HT1080 (cell line): ENCODE measurements at regions not wholly inside any gene's neighbourhood (a gene's known extent, or its start where the extent isn't known, plus 50 kb on each side); places are given as distances from the start of the nearest gene placed in this dataset.

Source experiments
- DNase-seq: peaks from one replicate; pipeline ENCODE4 v3.0.0-alpha.2; 2015; ENCODE audit warnings: low read depth

DNA sequence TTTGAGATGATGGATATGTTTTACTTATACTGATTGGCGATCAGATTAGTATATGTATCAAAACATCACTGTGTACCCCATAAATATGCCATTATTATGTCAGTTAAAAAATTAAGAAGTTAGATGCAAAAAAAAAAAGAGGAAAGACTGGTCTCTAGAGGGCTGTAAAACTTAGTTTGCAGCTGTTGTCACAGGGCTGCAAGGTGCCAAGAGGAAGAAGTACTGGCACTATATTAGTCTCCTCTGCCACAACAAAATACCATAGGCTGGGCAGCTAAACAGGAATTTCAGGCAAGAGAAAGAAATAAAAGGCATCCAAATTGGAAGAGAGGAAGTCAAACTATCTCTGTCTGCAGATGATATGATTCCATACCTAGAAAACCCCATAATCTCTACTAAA, 177.8 kb upstream of the PLPP4 start:
- DNase-seq, result no peak

DNA sequence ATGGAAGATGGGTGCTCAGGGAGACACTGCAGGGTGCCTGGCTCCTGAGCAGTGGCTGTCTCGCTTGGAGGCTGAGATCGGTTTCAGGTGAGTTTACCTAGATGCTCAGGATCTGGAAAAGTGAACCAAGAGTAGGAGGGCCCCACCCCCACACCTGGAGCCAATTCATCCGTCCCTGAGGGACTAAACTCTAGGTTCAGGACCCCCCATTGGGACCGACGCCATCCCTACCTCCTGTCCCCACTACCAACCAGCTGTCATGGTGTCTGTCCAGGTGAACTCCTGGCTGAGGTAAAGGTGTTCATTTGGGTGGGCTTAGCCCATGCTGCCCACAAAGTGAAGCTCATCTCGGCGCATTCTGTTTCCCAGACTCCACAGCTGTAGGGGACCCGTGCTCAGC, 174.6 kb upstream of the PLPP4 start:
- DNase-seq, result no peak

DNA sequence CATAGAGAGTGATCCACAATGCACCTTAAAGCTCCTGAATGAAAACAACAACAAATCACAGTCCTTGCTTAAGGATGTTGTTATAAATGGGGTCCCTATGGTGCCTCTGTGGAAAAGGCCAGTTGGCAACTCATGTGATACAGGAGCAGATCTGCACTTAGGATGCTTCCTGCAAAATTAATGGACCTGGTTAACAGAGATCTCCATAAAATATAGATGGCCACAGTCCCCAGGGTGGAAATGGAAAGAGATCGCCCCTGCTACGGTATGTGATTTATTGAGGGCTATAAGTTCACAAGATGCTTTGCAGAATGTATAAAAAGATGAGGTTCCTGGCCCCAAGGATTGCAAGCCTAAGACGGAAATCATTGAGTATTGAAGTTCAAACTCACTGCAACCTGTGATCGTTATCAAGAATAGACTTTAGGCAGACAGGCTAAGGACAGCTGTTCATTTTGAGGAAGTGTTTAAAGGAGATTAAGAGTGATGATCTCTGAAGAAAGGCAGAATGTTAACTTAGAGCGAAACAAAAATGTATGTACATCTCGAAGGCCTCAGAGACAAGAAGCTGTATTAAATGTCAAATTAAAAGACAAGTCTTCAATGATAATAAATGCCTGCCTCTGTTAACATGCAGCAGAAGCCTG, 174.1 kb upstream of the PLPP4 start:
- DNase-seq, result no peak

DNA sequence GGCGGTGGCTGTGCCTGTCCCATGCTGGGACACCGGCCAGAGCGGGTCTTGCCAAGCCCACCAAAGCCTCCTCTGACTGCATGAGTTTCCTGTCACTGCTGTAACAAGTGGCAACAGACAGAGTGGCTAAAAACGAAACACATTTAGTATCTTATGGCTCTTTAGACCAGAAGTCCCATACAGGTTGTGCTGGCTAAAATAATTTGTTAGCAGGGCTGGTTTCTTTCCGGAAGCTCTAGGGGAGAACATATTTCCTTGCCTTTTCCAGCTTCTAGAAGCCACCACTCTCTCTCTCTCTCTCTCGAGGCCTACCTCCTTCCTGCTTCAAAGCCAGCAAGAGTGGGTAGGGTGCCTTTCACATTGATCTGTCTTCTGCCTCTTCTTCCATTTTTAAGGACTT, 171.6 kb upstream of the PLPP4 start:
- no peak for DNase-seq

DNA sequence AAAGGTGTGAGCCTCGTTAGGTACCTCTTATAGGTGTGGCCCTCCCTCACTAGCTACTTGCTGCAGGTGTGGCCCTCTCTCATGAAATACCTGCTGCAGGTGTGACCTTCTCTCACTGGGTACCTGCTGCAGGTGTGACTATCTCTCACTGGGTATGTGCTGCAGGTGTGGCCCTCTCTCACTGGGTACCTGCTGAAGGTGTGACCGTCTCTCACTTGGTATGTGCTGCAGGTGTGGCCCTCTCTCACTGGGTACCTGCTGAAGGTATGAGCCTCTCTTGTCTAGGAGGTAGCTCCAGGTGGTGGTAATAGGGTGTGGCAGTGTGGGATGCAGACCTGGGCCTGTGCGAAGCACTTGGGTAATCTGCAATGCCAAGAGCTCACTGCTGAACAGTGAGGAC, 170.7 kb upstream of the PLPP4 start:
- DNase-seq, result no peak

DNA sequence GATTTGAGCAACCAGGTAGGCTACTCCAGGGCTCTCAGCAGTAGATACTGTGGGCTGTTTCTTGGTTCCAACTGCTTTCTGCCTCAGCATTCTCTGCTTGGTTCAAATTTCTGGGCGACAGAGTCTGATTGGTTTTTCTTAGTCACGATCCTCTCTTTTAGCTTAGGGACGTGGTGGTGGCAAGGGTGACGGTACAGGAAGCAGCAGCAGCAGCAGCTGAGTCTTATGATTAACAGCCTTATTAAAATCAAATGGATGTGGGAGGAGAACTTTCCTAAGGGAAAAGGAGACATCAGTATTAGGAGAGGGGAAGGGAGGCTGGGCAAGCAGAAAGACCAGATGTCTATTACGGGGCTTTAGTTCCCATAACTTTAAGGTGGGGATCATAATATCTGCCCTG, 156.5 kb upstream of the PLPP4 start:
- peak; percentile 58 for DNase-seq

DNA sequence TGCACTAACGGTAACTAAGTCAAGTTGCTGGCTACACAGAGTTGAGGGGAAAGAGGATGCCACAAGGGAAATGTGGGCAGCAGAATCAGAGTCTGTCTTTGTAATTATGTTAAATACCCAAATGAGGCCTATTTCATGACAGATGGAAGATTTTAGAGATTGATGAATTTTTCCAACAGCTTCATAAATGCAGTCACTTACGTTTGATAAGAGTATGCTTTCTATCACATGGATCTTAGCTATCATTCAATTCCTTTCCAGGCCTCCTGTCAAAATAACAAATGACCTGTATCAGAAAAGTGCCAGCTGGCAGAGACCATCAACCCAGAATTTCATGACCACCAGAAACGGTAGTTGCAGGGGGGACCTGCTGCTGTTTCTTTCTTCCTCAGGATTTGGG, 148.4 kb upstream of the PLPP4 start:
- no peak for DNase-seq

DNA sequence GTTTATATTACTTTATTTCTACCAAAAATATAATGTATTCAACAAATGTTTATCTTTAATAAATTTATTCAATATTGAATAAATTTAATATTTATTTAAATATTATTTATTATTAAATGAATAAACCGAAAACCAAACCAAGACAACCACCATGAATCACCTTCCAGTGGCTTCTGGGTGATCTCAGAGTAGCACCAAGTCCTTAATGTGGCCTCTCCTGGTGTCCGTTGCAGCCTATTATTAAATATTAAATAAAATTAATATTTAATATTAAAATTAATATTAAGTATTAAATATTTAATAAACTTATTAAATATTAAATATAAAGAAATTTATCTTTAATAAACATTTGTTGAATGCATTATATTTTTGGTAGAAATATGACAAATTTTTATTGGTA, 143.3 kb upstream of the PLPP4 start:
- DNase-seq, result no peak

DNA sequence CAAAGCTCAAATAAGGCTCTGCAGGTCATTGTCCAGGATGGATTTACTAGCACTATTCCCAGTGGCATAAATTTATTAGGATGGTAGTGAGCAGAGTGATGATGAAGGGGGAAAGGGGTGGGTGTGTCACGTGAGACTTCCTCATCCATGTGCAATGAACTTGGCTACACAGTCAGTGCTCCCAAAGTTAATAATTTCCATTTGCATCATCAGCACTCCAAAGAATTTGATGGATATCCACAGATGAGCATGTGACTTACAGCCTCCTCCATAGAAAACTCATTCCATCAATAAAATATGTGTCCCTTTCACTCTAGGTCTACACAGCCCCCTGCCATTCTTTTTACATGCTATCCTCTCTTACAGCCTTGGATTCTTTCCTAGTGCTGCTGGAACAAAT, 142.6 kb upstream of the PLPP4 start:
- no peak for DNase-seq

DNA sequence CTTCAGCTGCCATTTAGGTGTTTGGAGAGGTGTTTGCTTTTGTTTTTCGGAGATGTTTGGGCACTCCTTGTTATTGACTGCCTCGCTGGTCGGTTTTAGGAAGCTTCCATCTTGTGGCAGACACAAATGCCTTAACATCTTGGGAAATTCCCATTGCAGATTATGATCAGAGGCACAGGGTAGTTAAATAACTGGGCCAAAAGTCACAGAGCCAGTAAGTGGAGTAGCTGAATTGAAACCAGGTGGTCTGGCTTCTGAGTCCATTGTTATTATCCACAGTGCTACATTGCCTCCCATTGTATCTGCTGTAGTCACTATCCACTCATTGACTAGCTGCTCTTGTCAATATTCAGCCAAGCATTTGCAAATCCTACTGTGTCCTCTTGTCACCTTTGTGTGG, 138.2 kb upstream of the PLPP4 start:
- DNase-seq, result no peak

DNA sequence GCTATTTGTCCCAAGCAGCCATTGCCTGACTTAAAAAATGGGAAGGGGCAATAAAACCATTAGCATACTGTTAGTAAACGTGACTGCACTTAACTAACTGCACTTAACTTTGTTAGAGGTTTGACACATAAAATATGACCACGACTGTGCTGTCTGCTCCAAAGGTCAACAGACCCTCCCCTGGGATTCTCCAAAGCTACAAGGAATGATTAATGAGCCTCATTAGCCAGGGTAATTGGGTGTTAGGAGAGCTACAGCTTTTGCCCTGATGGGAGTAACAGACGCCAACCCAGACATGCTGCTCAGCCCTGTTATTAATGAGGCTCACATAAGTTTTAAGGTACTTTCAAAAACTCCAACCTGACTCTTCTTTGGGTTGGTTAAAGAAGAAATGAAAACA, 129.4 kb upstream of the PLPP4 start:
- DNase-seq, result no peak

DNA sequence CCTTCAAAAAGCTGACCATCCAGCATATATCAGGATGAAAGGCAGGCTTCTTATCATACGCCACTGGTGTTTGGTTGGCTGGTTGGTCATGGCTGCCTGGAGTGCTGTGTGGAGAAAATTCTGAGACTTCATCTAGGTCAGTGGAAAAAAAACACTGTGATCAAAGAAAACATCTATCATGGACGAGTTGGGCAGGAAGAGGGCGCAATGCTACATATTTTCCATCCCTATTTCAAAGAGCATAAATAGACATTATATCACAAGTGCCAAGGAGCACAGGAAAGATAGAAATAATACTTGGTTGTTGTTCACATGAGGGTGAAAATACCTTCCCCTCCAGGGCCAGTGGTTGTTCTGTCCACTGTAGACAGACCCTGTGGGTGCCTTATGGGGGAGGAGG, 128.4 kb upstream of the PLPP4 start:
- DNase-seq, result peak; percentile 15

DNA sequence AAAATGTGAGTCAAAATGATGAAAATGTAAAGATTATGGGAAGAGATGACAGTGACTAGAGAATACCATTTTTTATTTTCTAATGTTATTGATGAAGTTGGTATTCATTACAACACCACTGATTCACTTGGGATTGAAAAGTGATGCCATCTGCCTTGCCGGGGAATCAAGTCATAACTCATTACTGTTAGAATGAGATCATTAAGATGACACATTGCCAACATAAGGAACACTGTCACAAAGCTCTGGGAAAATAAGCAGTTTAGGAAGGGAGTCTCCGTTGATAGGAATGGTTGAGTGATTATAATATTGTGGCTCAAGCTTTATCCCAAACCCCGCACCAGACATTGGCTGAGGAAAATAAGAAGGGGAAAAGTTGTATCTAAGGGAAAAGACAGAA, 121.5 kb upstream of the PLPP4 start:
- no peak for DNase-seq

DNA sequence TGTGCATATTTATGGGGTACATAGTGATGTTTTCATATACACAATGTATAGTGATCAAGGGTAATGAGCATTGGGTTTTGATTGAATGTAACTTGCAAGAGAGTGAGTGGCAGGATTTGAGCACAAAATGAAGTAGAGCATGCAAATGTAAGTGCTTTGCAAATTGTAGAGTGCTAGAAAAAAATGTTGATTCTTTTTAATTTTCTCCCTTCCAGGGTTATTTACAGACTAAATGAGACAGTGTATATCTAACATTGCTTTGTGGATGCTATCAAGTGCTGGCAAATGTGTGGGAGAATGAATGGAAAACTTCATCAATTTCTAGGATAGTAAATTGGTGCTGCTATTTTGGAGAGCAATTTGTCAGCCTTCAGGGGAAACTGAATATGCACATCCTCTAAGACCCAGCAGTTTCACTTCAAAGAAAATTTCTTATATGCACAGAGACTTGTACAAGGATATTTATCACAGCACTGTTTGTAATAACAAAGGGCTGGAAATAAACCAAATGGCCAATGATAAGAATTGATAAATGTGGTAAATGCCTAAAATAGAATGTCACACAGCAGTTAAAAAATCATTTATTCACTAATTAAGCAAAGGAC, 120.6 kb upstream of the PLPP4 start:
- DNase-seq, result no peak

DNA sequence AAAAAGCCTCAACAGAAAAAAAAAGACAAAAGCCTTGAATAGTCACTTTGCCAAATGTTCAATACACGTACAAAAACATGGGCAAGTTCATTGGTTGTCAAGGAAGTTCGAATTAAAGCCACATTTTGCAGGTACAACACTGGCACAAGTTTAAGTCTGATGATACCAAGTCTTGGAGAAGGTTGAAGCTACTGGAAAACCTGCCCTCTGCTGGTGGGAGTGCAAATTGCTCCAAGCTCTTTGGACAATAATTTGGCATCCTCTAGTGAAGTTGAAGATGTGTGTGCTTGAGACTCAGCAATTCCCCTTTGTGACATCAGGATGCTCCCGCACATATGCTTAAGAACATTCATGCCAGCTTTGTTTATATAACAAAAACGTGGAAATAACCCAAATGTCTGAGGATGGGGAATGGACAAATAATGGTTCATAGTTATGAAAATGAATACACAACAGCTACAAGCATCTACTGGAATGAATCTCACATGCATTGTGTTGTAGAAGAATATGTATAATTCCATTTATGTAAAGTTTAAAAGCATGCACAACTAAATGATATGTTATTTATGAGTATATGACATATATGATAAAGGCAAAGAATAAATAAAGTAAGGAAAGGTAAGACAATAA, 120.0 kb upstream of the PLPP4 start:
- DNase-seq, result peak; percentile 40

DNA sequence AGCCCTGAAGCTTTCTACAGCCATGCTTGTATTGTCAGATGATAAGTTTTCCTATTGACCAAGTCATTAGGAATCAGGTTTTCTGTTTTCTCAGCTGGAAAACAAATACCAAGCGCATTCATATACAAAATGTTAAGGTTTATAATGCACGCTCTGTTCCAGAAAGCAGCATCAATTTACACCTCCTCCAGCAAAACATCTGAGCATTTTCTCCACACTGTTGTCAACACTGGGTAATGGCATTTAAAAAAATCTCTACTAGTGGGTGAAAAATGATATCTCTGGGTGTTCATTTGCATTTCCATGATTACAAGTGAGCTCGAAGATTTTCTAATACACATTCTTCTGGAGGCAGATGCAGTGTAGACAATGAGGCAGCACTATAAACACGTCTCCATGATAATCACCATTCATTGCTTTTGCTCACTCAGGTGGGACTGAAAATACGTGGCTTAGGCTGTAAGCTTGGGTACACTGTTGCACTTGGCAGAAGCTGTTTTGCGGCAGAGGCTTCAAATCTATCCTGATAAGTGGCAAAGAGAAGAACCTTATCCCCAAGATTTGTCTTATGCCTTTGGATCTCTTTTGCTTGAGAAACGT, 114.8 kb upstream of the PLPP4 start:
- no peak for DNase-seq

DNA sequence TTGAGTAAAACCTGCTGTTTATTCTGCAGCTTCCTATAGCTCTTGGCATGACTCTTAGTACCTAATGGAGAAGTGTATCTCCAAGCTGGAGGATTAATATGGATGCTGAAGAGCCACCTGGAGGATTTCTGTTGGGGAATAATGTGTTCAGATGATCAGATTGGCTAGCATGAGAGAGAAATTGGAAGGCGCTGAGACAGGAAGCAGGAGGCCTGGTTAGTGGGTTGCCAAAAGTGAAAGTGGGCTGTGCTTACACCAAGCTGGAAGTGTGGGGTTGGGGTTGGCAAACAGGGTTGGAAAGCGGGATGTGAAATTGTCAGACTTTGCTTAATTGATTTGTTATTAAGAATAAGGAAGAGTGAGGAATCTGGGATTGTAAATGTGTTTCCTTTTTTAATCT, 111.8 kb upstream of the PLPP4 start:
- DNase-seq, result no peak

DNA sequence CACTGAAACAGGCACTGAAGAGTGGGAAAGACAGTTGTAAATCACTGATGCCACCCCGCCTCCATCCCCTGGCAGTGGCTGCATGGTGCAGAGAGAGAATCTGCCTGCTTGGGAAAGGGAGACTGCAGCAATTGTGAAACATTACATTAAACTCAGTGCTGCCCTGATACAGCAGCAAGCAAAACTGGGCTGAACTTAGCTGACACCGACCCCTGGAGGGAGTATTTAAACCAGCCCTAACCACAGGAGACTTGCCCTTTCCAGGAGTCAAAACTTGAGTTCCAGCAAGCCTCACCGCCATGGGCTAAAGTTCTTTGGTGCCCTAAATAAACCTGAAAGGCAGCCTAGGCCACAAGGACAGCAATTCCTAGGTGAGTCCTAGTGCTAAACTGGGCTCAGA, 109.4 kb upstream of the PLPP4 start:
- DNase-seq, result no peak

DNA sequence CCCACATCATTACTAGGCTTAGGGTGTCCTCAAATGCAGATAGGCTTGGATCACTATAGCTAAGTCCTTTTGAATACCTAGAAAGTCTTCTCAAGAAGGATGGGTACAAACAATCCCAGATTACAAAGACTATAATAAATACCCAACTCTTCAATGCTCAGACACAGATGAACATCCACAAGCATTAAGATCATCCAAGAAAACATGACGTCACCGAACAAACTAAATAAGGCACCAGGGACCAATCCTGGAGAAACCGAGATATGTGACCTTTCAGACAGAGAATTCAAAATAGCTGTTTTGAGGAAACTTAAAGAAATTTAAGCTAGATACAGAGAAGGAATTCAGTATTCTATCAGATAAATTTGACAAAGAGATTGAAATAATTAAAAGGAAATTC, 108.0 kb upstream of the PLPP4 start:
- no peak for DNase-seq

DNA sequence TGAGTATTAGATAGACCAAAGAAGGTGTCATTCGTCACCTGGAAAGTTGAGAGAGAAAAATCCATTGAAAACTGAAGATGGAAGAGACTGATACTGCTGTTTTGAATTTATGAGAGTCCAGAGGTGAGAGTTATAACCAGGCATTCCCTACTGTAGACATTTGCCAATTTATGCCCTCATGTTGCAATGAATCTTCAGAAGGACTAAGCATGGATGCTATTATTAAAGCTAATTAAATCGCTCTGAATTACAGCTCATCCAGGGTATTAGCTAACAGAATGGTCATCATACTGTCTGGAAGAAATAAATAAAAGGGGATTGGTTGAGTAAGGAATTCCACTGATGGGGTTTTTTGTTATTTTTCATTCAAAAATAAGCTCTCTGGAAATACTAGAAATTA, 101.6 kb upstream of the PLPP4 start:
- no peak for DNase-seq

DNA sequence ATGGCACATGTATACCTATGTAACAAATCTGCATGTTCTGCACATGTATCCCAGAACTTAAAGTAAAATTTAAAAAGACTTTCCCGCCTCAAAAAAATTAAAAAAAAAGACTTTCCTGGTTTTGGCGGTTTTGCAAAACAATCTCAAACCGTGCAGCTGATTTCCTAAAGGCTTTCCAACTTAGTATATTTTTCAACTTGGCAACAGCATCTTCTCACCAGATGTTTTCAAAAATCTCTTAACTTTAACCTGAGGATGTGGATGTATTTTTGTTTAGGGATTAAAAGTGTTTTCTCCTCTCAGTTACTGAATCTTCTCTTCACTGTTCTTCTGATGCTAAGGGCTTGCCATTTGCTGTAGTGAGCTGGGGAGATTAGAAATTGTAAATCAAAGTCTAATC, 96.5 kb upstream of the PLPP4 start:
- DNase-seq, result no peak

DNA sequence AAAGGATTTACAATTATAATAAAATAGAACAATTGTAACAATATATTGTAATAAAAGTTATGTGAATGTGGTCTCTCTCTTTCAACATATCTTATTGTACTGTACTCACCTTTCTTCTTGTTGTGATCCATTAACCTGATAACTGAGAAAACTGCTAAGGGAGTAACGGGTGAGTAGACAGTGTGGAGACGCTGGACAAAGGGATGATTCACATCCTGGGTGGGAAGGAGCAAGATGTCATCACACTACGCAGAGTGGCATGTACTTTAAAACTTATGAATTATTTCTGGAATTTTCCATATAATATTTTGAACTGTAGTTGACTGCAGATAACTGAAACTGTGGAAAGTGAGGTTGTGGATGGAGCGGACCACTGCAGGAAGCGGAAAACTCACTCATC, 91.2 kb upstream of the PLPP4 start:
- peak; percentile 47 for DNase-seq

DNA sequence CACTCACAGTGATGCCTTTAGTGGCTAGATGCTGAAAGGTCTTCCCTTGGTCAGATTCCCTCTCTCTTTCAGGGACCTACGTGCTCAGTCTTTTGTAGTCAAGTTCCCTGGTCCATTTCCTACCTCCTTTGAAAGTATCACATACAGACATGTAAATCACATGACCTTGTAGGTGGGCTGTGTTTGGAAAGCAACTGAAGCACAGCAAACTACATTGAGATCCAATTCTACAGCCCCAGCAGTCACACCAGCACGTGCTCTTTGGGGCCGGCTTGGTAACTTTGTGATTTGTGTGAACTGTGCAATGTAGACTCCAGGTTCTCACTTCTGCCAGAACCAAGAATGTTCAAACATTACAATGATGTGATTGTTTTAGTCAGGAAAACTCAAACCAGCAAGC, 89.7 kb upstream of the PLPP4 start:
- DNase-seq, result no peak
